Panc1 (cell line): ENCODE measurements at regions not wholly inside any gene's neighbourhood (a gene's known extent, or its start where the extent isn't known, plus 50 kb on each side); places are given as distances from the start of the nearest gene placed in this dataset.

Experiments used
- ATAC-seq: fragments of 200-7000 bp; cut with Tn5 transposase; 2 replicates; pipeline ENCODE4 v1.9.1; 2020; ENCODE audit warnings: mild to moderate bottlenecking, moderate library complexity
- BruUV-seq: library from RNA; stranded (reverse); fragments of 400-500 nt; replicated peaks from 2 replicates; lab custom pipeline; 2021; lab: Mats Ljungman, UMichigan
- CTCF ChIA-PET: fragments of 300-600 bp; sonication (Branson Sonifier 250); formaldehyde crosslinking; loops from one replicate; lab custom pipeline; 2022; ENCODE audit warnings: antibody characterized with exemption; lab: Charles Lee
- POLR2A ChIA-PET: fragments of 300-600 bp; sonication (Branson Sonifier 250); formaldehyde crosslinking; loops from one replicate; lab custom pipeline; 2022; ENCODE audit warnings: antibody characterized with exemption; lab: Charles Lee
- DNase-seq: peaks from one replicate; pipeline ENCODE4 v3.0.0-alpha.2; 2010; ENCODE audit warnings: low read depth, low spot score
- H3K27ac ChIP-seq: 2 replicates; pipeline ENCODE4 v1.5.1; 2011; ENCODE audit warnings: mild to moderate bottlenecking, low read length, inconsistent platforms
- H3K27me3 ChIP-seq: fragments of 200-500 bp; sonication (Bioruptor generic); 2 replicates; pipeline ENCODE4 v1.6.0; 2014; ENCODE audit warnings: low read length, inconsistent platforms; ENCODE audit not compliant: control insufficient read depth, insufficient read depth
- H3K36me3 ChIP-seq: fragments of 200-500 bp; sonication (Bioruptor generic); 2 replicates; pipeline ENCODE4 v1.5.1; 2014; ENCODE audit warnings: inconsistent platforms, mild to moderate bottlenecking, low read length, moderate library complexity; ENCODE audit not compliant: control insufficient read depth, insufficient read depth
- H3K4me1 ChIP-seq: 2 replicates; pipeline ENCODE4 v1.5.1; 2011; ENCODE audit warnings: inconsistent platforms, mild to moderate bottlenecking, low read length, moderate library complexity; ENCODE audit not compliant: control insufficient read depth, insufficient read depth
- H3K4me3 ChIP-seq, 2 experiments: 2 replicates each; pipeline ENCODE4 v1.5.1; 2011 to 2012; ENCODE audit warnings: low read depth in 2 of 2, low read length in 2 of 2, mild to moderate bottlenecking in 2 of 2, inconsistent platforms in 1 of 2, moderate library complexity in 1 of 2
- H3K9me3 ChIP-seq: fragments of 200-500 bp; sonication (Bioruptor generic); 2 replicates; pipeline ENCODE4 v1.5.1; 2014; ENCODE audit warnings: low read depth, mild to moderate bottlenecking, inconsistent platforms, low read length, moderate library complexity; ENCODE audit not compliant: control insufficient read depth, insufficient read depth
- CTCF ChIP-seq: fragments of 450-650 bp; IDR thresholded peaks from 2 replicates; pipeline ENCODE4 v1.5.1; 2017; ENCODE audit warnings: mild to moderate bottlenecking
- POLR2AphosphoS5 ChIP-seq: IDR thresholded peaks from 2 replicates; pipeline ENCODE4 v1.6.1; 2012; ENCODE audit warnings: mild to moderate bottlenecking, low read depth, low read length, moderate library complexity
- REST ChIP-seq, 2 experiments: IDR thresholded peaks; 2 replicates each; pipeline ENCODE4 v1.6.1; 2011 to 2012; ENCODE audit warnings: low read depth in 2 of 2, control low read depth in 1 of 2, low read length in 1 of 2, mild to moderate bottlenecking in 1 of 2, moderate library complexity in 1 of 2; ENCODE audit not compliant: insufficient read depth in 1 of 2
- SIN3A ChIP-seq: IDR thresholded peaks from 2 replicates; pipeline ENCODE4 v1.6.1; 2012; ENCODE audit warnings: low read depth, mild to moderate bottlenecking, low read length, moderate library complexity, borderline replicate concordance; ENCODE audit not compliant: insufficient read depth
- TCF7L2 ChIP-seq: IDR thresholded peaks from 2 replicates; pipeline ENCODE4 v1.6.1; 2011; ENCODE audit warnings: mild to moderate bottlenecking, low read depth, low read length, inconsistent platforms
- in situ Hi-C: cut with HindIII; loops from 2 replicates; pipeline ENCODE4 v1.10.0; 2016; ENCODE audit warnings: low sequenced_read_pairs, low pct_unique_long_range_greater_than_20kb
- intact Hi-C: fragments of 100-400 bp; cut with micrococcal nuclease; formaldehyde crosslinking; loops from one replicate; pipeline ENCODE4 v1.10.0; 2022; ENCODE audit not compliant: unreplicated experiment

GRCh38 chr12:68387338-68387737 lies 55.2 kb upstream of the MDM1 start:
- ChIA-PET POLR2A (no interaction called here), CTCF (no interaction called here)
- Histone ChIP-seq H3K27ac (no peak overlapping the region), H3K4me3 (no peak overlapping the region), H3K4me1 (no peaks in the 10 kb centered on the region), H3K27me3 (no peaks in the 10 kb centered on the region), H3K9me3 (no peaks in the 10 kb centered on the region; the same call in 1 of the 2 replicates), H3K36me3 (no peaks in the 10 kb centered on the region)
- BruUV-seq: no TSS peak
- in situ Hi-C loops: no loop called here
- ATAC-seq (no peak), DNase-seq (no peak)
- TF ChIP-seq POLR2AphosphoS5 (no peak), SIN3A (no peak), CTCF (no peak), TCF7L2 (no peak), REST (IDR thresholded peaks at IDR 0.05; ENCODE audit: insufficient read depth in 1 of 2, low read depth in 2 of 2, low read length in 1 of 2) (no peak)
- intact Hi-C loops: no loop called here

- in situ Hi-C loops (no loop called here), intact Hi-C loops (no loop called here)
- no peak overlapping the region for H3K27ac ChIP-seq
- DNase-seq (no peak), ATAC-seq (no peak)
- H3K27me3 ChIP-seq: no peaks in the 10 kb centered on the region
- H3K4me3 ChIP-seq: no peak overlapping the region
- no TSS peak for BruUV-seq
- H3K4me1 ChIP-seq: no peaks in the 10 kb centered on the region
- CTCF ChIA-PET: no interaction called here
- no peaks in the 10 kb centered on the region; the same call in 1 of the 2 replicates for H3K9me3 ChIP-seq
- H3K36me3 ChIP-seq: no peaks in the 10 kb centered on the region
- no peak for TF ChIP-seq REST (IDR thresholded peaks at IDR 0.05; ENCODE audit: insufficient read depth in 1 of 2, low read depth in 2 of 2, low read length in 1 of 2)
- no peak for TF ChIP-seq TCF7L2
- TF ChIP-seq POLR2AphosphoS5: no peak
- TF ChIP-seq CTCF: no peak
- POLR2A ChIA-PET: no interaction called here
Observed at GRCh38 chr12:68389305-68389704, 57.1 kb upstream of the MDM1 start.
